Hepatocyte (in vitro differentiated cells): ENCODE measurements at regions not wholly inside any gene's neighbourhood (a gene's known extent, or its start where the extent isn't known, plus 50 kb on each side); places are given as distances from the start of the nearest gene placed in this dataset.
"Not testable (repeated sequence)": the region's sequence is repeated elsewhere in the genome, so short reads cannot be mapped to it uniquely, and the experiment has no call there.

ENCODE experiments used
- EZH2 ChIP-seq: fragments of 200-600 bp; sonication (generic); IDR thresholded peaks from 2 replicates; pipeline ENCODE4 v1.6.1; 2016; ENCODE audit warnings: antibody characterized with exemption, mild to moderate bottlenecking, borderline replicate concordance
- EZH2phosphoT487 ChIP-seq: fragments of 200-600 bp; sonication (generic); IDR thresholded peaks from one replicate; pipeline ENCODE4 v1.6.1; 2018; ENCODE audit warnings: antibody characterized with exemption, mild to moderate bottlenecking, low read depth, moderate library complexity; ENCODE audit not compliant: unreplicated experiment, severe bottlenecking
- TF ChIP-seq, protein P1 (sequence below): fragments of 200-600 bp; sonication (generic); IDR thresholded peaks from 2 replicates; pipeline ENCODE4 v1.5.1; 2016; ENCODE audit warnings: antibody characterized with exemption, mild to moderate bottlenecking; ENCODE audit not compliant: poor library complexity

DNA sequence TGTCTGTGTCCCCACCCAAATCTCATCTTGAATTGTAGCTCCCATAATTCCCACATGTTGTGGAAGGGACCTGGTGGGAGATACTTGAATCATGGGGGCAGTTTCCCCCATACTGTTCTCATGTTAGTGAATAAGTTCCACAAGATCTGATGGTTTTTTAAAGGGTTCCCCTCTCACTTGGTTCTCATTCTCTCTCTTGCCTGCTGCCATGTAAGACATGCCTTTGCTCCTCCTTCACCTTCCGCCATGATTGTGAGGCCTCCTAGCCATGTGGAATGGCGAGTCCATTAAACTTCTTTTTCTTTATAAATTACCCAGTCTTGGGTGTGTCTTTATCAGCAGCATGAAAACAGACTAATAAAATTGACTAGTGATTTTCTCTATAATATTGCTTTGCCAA, 75.2 kb upstream of the SH3BP4 start:
- TF ChIP-seq, protein P1, sequence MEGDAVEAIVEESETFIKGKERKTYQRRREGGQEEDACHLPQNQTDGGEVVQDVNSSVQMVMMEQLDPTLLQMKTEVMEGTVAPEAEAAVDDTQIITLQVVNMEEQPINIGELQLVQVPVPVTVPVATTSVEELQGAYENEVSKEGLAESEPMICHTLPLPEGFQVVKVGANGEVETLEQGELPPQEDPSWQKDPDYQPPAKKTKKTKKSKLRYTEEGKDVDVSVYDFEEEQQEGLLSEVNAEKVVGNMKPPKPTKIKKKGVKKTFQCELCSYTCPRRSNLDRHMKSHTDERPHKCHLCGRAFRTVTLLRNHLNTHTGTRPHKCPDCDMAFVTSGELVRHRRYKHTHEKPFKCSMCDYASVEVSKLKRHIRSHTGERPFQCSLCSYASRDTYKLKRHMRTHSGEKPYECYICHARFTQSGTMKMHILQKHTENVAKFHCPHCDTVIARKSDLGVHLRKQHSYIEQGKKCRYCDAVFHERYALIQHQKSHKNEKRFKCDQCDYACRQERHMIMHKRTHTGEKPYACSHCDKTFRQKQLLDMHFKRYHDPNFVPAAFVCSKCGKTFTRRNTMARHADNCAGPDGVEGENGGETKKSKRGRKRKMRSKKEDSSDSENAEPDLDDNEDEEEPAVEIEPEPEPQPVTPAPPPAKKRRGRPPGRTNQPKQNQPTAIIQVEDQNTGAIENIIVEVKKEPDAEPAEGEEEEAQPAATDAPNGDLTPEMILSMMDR, result not testable (repeated sequence)
- TF ChIP-seq EZH2, EZH2phosphoT487: not testable (repeated sequence)
